Osteoblast (primary cell): ENCODE measurements at regions not wholly inside any gene's neighbourhood (a gene's known extent, or its start where the extent isn't known, plus 50 kb on each side); places are given as distances from the start of the nearest gene placed in this dataset.
A peak's percentile ranks its signal among the peaks of the same experiment; 100 is the strongest.

Source experiments
- DNase-seq: peaks from one replicate; pipeline ENCODE4 v3.0.0; 2011; ENCODE audit warnings: low spot score, mixed read lengths; ENCODE audit not compliant: insufficient read length; ENCODE audit errors: missing footprints
- H2AFZ ChIP-seq: 2 replicates; pipeline ENCODE4 v1.6.0; 2011; ENCODE audit warnings: mild to moderate bottlenecking, low read length
- H3K27ac ChIP-seq: 2 replicates; pipeline ENCODE4 v1.5.1; 2011; ENCODE audit warnings: mild to moderate bottlenecking, low read depth, low read length, moderate library complexity
- H3K27me3 ChIP-seq: 2 replicates; pipeline ENCODE4 v1.6.0; 2012; ENCODE audit warnings: mild to moderate bottlenecking, control low read depth, inconsistent platforms, low read length, moderate library complexity; ENCODE audit not compliant: insufficient read depth
- H3K36me3 ChIP-seq: 2 replicates; pipeline ENCODE4 v1.5.1; 2011; ENCODE audit warnings: mild to moderate bottlenecking, low read length, control low read depth, moderate library complexity; ENCODE audit not compliant: insufficient read depth
- H3K4me1 ChIP-seq: 2 replicates; pipeline ENCODE4 v1.5.1; 2011; ENCODE audit warnings: mild to moderate bottlenecking, low read length, control low read depth, moderate library complexity; ENCODE audit not compliant: insufficient read depth
- H3K4me2 ChIP-seq: 2 replicates; pipeline ENCODE4 v1.6.0; 2011; ENCODE audit warnings: mild to moderate bottlenecking, low read length; ENCODE audit not compliant: insufficient read depth
- H3K4me3 ChIP-seq: fragments of 200-600 bp; sonication (generic); 3 replicates; pipeline ENCODE4 v1.5.1; 2012; ENCODE audit warnings: mild to moderate bottlenecking, low read length, inconsistent platforms; ENCODE audit not compliant: insufficient read depth
- H3K79me2 ChIP-seq: 2 replicates; pipeline ENCODE4 v1.6.0; 2012; ENCODE audit warnings: mild to moderate bottlenecking, low read length, control low read depth, inconsistent platforms; ENCODE audit not compliant: insufficient read depth
- H3K9me3 ChIP-seq: 2 replicates; pipeline ENCODE4 v1.5.1; 2011; ENCODE audit warnings: low read depth, low read length, control low read depth
- H4K20me1 ChIP-seq: 2 replicates; pipeline ENCODE4 v1.6.0; 2012; ENCODE audit warnings: mild to moderate bottlenecking, low read length, control low read depth; ENCODE audit not compliant: insufficient read depth
- CTCF ChIP-seq: IDR thresholded peaks from 2 replicates; pipeline ENCODE4 v1.5.1; 2011; ENCODE audit warnings: mild to moderate bottlenecking, low read depth, low read length, moderate library complexity; ENCODE audit errors: extremely low read depth

- no peak overlapping the region for H3K4me3 ChIP-seq
- DNase-seq = no peak
- H3K79me2 ChIP-seq = no peaks in the 10 kb centered on the region
- H3K4me1 ChIP-seq = peaks cover 13% of the 10 kb centered on the region
- no peak overlapping the region for H3K27ac ChIP-seq
- H3K36me3 ChIP-seq = no peaks in the 10 kb centered on the region
- no peaks in the 10 kb centered on the region for H4K20me1 ChIP-seq
- H2AFZ ChIP-seq = no peak overlapping the region
- H3K9me3 ChIP-seq = no peaks in the 10 kb centered on the region
- H3K27me3 ChIP-seq = peaks cover 8% of the 10 kb centered on the region
- TF ChIP-seq CTCF = no peak
- H3K4me2 ChIP-seq = no peak overlapping the region
Measured at GRCh38 chr2:188076149-188077056, 215.3 kb upstream of the GULP1 start.

- Histone ChIP-seq H3K27me3 (peaks cover 8% of the 10 kb centered on the region), H4K20me1 (no peaks in the 10 kb centered on the region), H2AFZ (no peak overlapping the region), H3K27ac (no peak overlapping the region), H3K79me2 (no peaks in the 10 kb centered on the region), H3K4me3 (no peak overlapping the region), H3K36me3 (no peaks in the 10 kb centered on the region), H3K4me1 (peaks cover 13% of the 10 kb centered on the region), H3K4me2 (no peak overlapping the region), H3K9me3 (no peaks in the 10 kb centered on the region)
- DNase-seq = no peak
- TF ChIP-seq CTCF = no peak
Measured at GRCh38 chr2:188077757-188078156, 213.9 kb upstream of the GULP1 start.

GRCh38 chr2:188078534-188078933 lies 213.1 kb upstream of the GULP1 start:
- no peak for TF ChIP-seq CTCF
- no peaks in the 10 kb centered on the region for H4K20me1 ChIP-seq
- no peaks in the 10 kb centered on the region for H3K9me3 ChIP-seq
- no peak overlapping the region for H3K4me3 ChIP-seq
- H3K27me3 ChIP-seq = peaks cover 8% of the 10 kb centered on the region
- no peak overlapping the region for H3K27ac ChIP-seq
- no peaks in the 10 kb centered on the region for H3K36me3 ChIP-seq
- DNase-seq = no peak
- no peak overlapping the region for H2AFZ ChIP-seq
- no peaks in the 10 kb centered on the region for H3K79me2 ChIP-seq
- H3K4me1 ChIP-seq = peaks cover 13% of the 10 kb centered on the region
- peak overlapping the region; percentile 39 for H3K4me2 ChIP-seq

- Histone ChIP-seq H3K9me3 (no peaks in the 10 kb centered on the region), H3K4me2 (peak overlapping the region; percentile 39), H3K79me2 (no peaks in the 10 kb centered on the region), H3K4me1 (peaks cover 13% of the 10 kb centered on the region), H3K27me3 (peaks cover 8% of the 10 kb centered on the region), H4K20me1 (no peaks in the 10 kb centered on the region), H3K4me3 (no peak overlapping the region), H3K36me3 (no peaks in the 10 kb centered on the region), H3K27ac (no peak overlapping the region), H2AFZ (no peak overlapping the region)
- TF ChIP-seq CTCF = no peak
- no peak for DNase-seq
Measured at GRCh38 chr2:188079196-188079595, 212.5 kb upstream of the GULP1 start.
